ENCODE measurements at regions not wholly inside any gene's neighbourhood (a gene's known extent, or its start where the extent isn't known, plus 50 kb on each side); places are given as distances from the start of the nearest gene placed in this dataset.

DNA sequence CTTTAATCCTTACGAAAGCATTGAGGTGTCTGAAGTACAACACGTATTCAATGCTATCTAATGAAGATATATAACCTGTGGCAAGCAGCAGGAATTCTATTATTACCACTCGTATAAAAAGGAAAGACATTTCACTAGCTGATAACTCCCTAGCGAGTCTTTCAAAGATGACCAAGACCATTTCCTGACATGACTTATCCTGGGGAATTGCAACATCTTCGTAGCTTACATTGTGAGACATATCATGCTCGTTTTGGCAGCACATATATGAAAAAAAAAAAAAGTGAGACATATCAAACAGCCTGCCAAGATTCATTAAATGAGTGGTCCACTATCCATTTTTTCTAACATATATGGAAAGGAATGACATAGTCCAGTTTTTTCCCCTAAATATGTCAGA is 337.0 kb downstream of the FSCB start:
- TF ChIP-seq, protein P1, sequence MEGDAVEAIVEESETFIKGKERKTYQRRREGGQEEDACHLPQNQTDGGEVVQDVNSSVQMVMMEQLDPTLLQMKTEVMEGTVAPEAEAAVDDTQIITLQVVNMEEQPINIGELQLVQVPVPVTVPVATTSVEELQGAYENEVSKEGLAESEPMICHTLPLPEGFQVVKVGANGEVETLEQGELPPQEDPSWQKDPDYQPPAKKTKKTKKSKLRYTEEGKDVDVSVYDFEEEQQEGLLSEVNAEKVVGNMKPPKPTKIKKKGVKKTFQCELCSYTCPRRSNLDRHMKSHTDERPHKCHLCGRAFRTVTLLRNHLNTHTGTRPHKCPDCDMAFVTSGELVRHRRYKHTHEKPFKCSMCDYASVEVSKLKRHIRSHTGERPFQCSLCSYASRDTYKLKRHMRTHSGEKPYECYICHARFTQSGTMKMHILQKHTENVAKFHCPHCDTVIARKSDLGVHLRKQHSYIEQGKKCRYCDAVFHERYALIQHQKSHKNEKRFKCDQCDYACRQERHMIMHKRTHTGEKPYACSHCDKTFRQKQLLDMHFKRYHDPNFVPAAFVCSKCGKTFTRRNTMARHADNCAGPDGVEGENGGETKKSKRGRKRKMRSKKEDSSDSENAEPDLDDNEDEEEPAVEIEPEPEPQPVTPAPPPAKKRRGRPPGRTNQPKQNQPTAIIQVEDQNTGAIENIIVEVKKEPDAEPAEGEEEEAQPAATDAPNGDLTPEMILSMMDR (IDR thresholded peaks at IDR 0.05): no peak
- no peak for TF ChIP-seq POLR2A (IDR thresholded peaks at IDR 0.05)

Data from thyroid gland (tissue), 4 donors.